NCI-H345 (cell line): ENCODE measurements at regions not wholly inside any gene's neighbourhood (a gene's known extent, or its start where the extent isn't known, plus 50 kb on each side); places are given as distances from the start of the nearest gene placed in this dataset.
"Not testable (repeated sequence)": the region's sequence is repeated elsewhere in the genome, so short reads cannot be mapped to it uniquely, and the experiment has no call there.

Experiments used
- DNase-seq: peaks from one replicate; lab custom pipeline; 2025; lab: John Stamatoyannopoulos, UW

DNA sequence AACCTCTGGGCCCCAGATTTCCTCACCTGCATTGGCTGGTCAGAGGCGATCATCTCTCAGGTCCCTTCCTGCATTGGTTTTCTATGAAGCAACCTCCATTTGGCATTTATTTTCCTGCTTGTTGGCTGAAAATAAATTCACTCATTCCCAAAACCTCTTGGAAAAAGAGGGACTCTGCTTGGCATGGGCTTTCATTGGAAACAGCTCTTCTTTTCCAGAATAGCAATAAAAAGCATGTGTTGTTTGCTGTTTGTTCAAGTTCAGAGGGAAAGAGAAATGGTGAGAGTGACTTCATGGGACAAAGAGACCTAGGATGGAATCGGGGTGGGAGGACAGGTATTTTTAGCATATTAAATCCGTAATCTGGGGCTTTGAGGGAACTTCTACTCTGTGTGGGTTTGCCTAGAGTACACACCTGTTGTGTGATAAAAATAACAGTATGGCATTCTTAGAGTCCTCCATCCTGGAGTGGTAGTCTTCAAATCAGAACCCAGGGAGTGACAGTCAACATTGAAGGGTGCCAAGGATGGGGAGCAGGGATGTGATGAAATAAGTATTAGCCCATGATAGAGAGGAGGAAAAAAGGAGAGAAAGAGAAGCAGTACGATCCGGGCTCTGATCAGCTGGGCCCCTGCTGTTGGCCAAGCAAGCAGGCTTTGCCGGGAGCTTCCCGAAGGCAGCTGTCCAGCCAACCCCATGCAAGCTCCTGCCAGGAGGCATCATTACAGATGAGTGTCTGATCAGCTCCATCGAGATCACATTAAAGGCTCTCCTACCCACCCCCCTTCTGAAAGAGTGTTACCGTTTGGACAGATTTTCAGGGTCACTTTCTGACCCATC, 131.9 kb upstream of the NFIA start:
- no peak for DNase-seq

DNA sequence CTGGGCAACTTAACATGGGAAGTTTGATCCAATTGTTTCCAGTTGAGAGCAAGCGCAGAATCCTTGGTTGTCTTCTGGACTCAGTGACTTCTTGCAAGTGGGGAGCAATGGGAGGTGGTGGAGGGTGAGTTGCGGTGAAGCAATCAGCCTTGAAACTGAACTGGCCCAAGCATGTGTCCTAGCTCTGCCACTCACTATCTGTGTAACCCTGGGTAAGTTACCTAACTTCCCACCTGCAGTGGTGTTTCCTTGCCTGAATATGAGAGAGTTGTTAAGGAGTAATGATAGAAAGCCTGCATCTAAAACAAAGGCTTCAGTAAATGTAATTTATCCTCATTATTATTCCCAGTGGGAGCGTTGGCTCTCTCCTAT, 132.5 kb upstream of the NFIA start:
- DNase-seq, result no peak

DNA sequence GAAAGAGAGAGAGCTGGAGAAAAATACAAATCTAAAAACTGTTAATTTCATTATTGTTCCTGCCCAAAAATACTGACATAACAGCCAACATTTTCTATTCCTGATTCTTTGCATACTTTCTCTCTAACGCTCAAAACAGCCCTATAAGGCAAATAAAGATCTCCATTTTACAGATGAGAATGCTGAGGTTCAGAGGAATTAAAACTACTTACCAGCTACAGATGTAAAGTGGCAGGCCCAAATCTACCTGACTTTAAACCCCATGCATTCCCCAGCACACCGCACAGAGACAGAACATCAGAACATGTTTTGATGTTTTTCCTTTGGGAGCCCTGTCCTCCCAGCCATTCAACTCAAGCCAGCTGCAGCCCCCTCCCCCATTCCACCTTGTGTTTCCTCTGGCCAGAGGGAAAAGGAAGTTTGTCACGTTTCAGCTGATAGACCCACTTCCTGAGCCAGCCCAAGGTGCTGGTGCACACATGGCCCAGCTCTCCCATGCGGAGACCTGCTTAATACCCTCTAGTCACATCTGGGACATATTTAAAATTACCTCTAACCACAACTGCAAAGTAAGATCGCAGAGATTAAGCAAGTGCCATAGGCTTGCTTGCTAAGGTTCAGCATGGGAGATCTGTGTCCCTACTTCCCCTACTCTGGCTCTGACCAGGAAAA, 133.1 kb upstream of the NFIA start:
- DNase-seq, result no peak

DNA sequence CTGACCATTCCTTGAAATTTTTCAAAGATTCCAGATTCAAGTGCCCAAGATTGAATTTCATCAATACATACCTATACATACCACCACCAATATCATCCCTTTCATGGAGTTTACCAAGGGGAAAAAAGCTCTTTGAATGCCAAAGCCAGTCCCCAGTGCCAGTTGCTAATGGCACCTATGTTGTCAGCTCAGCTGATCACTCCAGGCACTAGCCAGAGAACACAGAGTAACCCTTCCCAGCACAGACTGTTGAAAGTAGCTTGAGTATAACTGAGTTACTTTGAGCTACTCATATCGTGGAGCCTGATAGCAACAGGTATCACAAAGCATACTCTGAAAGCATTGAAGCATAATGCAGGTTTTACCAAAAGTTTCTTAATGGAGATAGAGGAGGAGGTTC, 133.9 kb upstream of the NFIA start:
- DNase-seq, result no peak

DNA sequence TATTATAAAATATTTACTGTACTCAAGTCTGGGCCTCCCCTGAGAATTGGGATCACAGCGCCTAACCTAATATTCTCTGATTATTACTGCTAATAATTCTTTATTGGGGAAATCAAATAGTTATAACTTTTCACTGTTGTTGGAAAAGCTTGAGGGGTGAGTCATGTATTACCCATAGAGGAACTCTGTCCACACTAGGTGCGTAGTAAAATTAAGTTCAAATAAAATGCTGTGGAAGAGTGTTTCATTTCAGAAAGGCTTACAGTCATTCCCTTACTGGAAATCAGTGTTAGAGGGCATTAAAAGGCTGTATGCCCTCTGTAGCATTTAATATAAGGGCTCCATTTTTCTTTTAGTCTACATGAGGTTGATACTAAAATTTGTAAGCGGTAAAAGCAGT, 135.0 kb upstream of the NFIA start:
- DNase-seq, result no peak

DNA sequence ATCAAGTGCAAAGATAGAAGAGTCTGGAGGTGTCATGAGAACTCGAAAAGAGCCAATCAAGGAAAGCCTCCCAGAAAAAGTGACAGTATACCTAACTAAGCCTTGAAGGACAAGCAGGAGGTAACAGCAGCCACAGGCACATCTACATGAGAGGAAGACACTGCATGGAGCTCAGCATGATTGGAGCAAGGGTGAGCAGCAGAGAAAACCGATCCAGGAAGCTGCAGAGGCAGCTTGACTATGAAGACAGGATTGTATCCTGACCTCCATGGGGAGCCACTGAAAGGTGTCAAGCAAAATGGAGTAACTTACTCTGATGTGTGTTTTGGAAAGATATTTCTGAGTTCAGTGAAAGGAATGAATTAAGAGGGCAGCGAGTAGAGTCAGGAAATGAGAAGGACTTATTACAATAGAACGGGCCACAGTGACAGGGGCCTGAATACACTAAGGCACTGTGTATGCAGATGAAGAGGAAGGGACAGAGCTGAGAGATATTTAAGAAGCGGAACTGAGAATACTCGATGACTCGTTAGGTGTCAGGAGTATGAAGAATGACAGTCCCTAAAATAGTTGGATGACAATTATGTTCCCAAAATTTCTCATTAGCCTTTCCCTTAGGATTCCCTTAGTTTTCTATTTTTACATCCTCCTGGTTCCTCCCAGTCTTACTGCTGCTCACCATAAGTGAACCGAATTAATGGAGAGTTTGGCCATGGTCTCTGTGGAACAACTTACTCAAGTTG, 139.3 kb upstream of the NFIA start:
- no peak for DNase-seq

DNA sequence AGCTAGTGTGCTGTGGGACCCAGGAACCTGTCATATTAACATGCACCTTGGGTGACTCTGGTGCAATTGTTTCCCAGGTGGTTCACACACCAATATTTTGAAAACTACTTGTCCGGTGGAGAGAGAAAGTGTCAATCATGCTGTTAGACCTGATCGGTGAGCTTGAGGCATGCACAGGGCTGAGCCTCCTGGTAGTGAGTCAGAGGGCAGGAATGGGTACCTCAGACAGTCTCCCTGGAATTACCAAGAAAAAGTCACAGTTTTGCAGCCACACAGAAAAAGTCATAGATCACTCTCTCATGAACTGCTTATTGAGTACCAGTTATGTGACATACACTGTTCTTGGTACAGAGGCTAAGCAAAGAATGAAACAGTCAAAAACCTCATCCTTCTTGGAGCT, 140.1 kb upstream of the NFIA start:
- DNase-seq, result no peak

DNA sequence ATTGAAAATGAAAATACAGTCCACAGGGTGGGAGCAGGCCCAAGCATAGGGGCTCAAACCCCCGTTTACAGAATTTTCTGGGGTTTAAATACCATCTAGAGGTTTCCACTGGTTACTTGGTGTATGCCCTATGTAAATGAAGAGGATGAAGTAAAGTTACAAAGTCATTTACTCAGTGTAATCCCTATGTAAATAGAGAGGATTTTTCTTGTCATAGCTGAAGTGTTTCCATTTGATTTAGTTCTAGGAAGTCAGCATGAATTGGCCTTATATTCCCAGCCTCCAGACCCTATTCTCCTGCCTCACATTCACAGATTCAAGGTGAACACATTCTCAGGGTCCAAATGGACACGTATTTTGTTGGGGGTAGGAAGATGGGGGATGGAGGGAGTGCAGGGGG, 141.7 kb upstream of the NFIA start:
- DNase-seq, result not testable (repeated sequence)

DNA sequence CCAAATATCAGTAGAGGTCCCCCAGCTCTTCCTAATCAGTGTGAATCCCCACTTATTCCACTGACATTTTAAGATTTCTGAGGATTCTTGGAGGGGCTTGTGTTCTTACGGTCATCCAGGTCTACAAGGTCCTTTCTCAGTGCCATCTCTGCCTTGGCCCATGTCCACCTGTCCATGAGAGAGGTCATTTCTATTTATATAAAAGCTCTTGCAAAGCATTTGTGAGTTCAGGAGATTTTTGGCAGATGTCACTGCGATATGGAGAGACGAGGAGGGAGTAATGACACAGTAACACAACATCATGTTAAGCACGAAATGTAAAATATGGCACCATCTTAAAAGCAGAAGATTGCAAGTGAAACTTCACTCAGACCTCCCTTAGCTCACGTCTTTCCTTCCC, 144.6 kb upstream of the NFIA start:
- no peak for DNase-seq

DNA sequence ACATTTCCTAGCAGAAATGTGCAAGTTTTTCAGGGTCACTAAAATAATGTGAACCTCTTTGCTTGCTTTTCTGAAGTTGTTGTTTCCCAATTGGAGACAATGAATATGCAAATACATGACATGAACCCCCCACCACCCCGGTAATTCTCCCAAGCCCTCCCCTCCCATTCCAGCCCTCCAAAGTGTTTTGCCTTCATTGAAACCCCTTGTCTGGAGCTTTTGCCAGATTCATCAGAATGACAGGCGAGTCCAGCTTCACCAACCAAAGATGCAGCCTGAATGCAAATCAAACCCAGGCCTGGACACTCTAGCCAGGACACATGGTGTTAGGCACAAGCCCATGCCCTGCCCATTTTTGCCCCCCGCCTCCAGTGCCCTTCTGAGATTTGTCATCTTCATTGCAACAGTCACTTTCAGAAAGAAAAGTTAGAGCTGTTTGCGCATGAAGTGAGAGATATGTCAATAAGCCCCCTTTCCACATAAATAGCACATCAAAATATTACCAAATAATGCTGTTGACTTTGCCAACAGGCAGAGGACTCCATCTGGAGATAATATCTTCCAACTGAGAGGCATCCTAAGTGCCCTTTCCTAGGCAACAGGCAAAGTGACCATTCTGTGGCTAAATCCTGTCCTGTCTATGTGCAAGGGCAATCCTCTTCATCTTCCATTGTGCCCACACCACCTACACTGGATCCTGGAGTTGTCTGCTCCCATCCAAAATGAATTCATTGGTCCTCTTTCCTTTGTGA, 145.6 kb upstream of the NFIA start:
- DNase-seq, result no peak

DNA sequence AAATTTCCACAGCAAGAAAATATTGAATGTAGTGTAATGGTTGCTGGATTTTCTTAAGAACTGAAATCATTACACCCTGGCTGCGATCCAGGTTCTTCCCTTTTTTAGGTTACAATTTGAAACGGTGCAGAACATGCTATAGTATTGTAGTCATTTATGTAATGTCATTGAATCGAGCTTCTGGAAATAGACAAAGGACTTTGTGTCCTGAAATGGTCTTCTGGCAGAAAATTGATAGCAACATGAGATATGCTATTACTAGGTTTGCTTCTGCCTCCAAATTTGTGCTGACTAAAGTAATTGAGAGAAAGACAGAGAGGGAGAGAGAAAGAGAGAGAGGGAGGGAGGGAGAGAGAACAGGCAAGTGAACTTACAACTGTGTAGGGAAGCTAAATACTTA, 146.2 kb upstream of the NFIA start:
- DNase-seq, result peak; percentile 67

DNA sequence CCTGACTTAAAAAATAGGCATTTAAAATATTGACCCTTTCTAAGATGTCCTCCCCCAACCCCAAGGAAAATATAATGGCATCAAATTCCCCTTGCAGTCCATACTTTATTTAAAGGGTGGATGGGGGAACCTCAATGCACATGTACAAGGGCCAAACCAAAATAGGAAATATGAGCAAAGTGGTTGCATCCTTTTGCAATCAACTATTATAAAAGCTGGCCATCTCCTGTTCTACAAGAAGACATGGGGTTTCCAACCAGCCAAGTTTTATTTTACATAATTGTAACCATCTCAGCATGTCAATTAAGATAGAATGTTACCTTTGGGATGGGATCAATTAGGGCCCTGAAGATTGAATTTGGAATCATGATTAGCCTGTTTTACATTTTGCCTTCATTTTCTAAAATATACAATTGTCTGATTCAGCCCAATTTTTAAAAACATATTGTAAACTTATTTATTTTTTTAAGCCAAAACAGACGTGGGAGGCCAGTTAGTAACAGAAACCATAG, 146.7 kb upstream of the NFIA start:
- no peak for DNase-seq

DNA sequence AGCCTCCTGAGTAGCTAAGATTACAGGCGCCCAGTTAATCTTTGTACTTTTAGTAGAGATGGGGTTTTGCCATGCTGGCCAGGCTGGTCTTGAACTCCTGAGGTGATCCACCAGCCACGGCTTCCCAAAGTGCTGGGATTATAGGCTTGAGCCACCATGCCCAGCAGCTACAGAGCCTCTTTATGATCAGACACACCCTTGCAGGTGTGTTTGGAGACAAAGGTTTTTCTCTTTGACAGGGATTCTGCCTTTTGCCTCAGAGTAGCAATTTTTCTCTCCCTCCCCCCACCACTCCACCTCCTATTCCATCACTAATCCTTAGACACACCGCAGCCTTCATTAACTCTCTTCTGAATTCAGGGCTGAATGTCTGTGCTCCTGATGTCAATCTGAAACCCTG, 152.2 kb upstream of the NFIA start:
- peak; percentile 12 for DNase-seq

DNA sequence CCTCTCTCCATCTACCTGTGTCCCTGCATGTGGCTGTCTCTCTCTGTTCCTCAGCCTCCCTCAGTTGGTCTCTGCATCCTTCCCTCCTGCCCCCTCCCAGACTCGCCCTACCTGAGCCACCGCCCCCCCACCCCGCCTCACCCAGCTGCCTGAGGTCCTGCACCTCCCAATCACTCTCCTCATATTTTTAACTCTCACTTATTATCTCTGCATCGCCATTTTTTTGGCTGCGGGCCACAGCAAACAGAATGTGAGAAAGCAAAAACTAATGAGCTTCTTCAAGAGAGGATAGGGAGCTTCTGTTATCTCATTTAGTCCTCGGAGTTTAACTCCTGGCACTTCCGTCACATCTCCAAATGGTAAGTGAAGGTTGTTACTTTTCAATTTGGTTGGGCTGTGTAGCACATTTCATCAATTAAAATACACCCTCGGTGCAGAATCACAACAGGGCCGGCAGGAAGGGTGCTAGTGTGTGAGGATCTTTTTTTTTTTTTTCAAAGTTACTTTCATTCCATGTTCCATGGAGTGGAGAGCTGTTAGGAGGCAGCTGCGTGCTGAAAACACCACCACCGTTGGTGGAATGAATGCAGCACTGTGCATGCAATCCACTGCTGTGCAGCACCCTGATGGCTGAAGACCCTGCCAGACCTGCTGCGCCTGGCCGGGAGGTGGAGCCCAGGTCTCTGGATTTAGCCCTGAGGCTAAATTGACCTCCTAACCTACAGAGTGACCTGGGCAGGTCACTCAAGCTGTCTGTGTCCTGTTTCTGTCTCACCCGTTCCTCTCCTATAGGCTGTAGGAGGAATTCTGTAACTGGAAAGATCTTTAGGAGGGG, 157.2 kb upstream of the NFIA start:
- peak; percentile 78 for DNase-seq

DNA sequence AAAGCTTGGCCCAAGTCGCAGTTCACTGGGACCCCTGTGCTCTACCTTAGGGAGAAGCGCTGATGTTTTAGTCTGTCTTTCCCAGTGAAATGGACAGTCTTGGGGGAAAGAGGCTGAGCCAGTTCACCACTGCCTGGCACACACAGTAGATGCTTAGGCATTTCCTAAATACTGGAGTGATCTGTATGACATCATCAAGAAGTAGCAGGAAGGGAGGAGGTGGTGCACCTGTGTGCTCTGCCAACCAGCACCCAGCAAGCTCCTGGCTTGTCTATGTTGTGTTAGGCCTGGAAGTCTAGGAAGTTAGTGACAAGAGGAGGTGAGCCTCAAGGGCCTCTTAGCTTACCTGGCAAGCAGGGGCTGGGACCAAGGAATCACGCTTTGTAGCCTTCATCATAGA, 158.2 kb upstream of the NFIA start:
- DNase-seq, result no peak

DNA sequence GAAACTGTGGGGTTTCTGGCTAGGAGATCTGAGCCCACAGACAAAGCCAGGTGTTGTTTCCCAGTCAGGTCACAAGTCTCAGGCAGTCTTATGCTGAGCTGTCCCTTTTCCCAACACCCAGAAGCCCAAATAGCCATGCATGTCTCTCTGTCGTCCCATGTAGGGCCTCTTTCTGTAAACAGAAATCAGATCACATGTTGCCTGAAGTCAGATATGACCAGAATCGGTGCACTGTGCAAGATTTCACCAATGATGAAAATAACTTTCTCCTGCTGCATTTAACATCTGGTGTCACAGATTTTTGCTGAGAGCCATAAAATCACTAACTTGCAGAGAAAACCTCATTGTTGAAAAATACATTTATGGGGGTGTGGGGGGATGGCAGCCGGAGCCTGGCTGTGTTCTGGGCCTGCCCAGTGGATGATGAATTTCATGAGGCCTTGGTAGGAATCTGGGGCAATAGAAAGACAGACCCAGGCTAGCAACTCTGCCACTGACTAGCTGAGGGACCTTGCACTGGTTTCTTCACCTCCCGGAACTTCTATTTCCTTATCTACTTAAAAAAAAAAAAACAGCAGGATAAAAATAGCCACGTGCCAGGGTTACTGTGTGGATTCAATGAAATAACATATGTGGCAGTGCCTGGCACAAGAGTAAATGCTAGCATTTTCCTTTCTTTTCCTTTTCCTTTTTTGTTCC, 158.8 kb upstream of the NFIA start:
- no peak for DNase-seq

DNA sequence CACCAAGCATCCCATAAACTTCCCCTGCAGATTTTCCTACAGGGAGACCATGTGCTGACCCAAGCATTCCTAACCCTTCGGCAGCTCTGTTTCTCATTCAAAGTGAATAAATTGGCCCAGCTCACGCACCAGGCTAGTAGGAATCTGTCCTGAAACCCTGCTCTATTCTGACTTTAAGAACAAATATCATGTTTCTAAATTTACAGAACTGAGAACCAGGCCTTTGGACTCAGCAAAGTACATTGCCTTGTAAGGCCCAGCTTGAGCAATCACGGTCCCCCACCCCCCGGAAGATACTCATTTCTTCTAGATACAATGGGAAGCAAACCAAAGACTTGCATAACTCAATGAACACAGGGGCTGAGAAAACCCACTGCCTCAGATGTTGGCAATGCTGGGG, 160.1 kb upstream of the NFIA start:
- no peak for DNase-seq

DNA sequence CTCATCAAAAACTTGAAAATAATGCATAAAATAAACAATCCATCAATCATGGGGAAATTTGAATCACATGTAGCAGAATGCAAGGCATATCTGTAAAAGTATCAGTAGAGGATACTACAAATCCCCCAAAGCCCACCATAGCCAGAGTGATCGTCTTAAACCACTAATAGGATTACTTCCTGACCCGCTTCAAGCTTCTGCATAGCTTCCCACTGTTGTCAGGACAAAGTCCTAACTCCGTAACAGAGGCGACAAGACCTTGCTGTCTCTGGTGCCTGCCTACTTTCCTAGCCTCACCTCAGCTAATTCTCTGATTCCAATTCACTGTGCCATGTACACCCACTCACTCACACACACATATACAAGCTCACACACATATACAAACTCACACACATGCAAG, 161.2 kb upstream of the NFIA start:
- DNase-seq, result no peak

DNA sequence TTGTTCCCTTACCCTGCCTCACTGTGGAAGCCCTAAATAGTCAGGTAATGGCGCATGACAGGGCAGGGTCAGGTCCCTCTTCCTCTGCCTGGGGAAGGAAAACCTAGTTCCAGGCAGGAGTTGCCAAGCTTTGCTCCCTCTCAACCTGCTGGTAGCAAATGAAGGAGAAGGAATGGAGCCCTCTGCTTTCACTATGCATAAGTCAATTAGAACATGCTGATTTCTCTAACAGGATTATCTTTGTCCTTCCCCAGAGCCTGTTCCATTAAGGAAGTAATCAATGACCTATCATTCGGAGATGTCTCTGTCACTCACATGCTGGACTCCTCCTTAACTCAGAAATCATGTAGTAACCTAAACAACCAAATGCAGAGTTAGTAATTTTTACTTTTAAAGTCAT, 161.8 kb upstream of the NFIA start:
- no peak for DNase-seq

DNA sequence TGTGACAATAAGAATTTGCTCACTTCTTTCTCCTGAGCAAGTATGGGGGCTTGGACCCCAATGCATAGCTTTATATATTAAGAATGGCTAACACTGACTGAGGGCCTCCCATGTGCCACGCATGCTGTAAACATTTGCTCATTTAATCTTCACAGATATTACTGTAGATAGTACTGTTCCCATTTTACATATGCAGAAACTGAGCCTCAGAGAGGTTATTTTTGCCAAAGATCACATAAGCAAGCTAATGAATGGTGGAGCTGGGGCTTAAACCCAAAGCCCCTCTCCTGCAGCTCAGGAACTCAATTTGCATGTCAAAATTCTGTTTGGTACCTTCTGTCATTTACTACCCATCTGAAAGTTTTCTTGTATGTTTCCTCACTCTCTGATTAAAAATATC, 163.5 kb upstream of the NFIA start:
- no peak for DNase-seq

DNA sequence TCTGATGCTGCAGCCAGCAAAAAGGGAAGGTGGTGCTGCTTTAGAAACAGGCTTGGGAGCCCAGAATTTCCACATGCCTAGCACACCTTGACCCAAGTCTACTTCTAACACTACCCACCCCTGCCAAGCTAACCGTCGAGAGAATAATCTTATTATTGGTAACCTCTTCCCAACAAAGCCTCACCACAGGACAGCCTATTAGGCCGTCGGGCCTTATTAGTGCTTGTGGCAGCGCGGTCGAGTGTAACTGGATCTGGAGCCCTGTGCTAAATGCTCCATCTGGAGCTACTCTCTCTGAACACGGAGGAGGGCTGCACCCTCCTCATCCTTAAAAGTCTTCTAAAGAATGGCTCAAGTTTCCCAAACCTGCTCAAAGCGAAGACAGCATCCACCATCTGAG, 165.5 kb upstream of the NFIA start:
- DNase-seq, result no peak
